Stomach (tissue), 8 donors: ENCODE measurements at regions not wholly inside any gene's neighbourhood (a gene's known extent, or its start where the extent isn't known, plus 50 kb on each side); places are given as distances from the start of the nearest gene placed in this dataset.

Experiments used
- DNase-seq, 2 donors: peaks; one replicate each; pipeline versions ENCODE4 v3.0.0 to v3.0.0-alpha.2; 2013 to 2019
- H3K27ac ChIP-seq, 5 donors: fragments of 200-600 bp in 4 of 5; sonication (generic) in 4 of 5; one replicate each; pipeline ENCODE4 v1.5.1; 2013 to 2019; ENCODE audit warnings: mild to moderate bottlenecking in 1 of 5, moderate library complexity in 1 of 5
- H3K27me3 ChIP-seq, 3 donors: fragments of 200-600 bp; sonication (generic); one replicate each; pipeline ENCODE4 v1.5.1; 2017 to 2019; ENCODE audit warnings: mixed run types in 1 of 3
- H3K36me3 ChIP-seq, 4 donors: fragments of 200-600 bp; sonication (generic); 1 replicate in 3 of 4; 2 replicates in 1 of 4; pipeline ENCODE4 v1.5.1; 2016 to 2019
- H3K4me1 ChIP-seq, 4 donors: fragments of 200-600 bp; sonication (generic); one replicate each; pipeline ENCODE4 v1.5.1; 2016 to 2019
- H3K4me3 ChIP-seq, 4 donors: fragments of 200-600 bp; sonication (generic) in 3 of 4; one replicate each; pipeline ENCODE4 v1.5.1; 2016 to 2019; ENCODE audit warnings: mild to moderate bottlenecking in 1 of 4
- H3K9me3 ChIP-seq, 4 donors: fragments of 200-600 bp; sonication (generic); one replicate each; pipeline ENCODE4 v1.5.1; 2016 to 2019
- EP300 ChIP-seq: sonication (generic); formaldehyde crosslinking; IDR thresholded peaks from one replicate; pipeline ENCODE4 v1.6.1; 2017; ENCODE audit warnings: antibody characterized with exemption
- POLR2A ChIP-seq, 4 donors: fragments of 450-650 bp; IDR thresholded peaks; one replicate each; pipeline ENCODE4 v1.6.1; 2016; ENCODE audit warnings: antibody characterized with exemption in 4 of 4, control low read depth in 2 of 4, mild to moderate bottlenecking in 1 of 4, moderate library complexity in 1 of 4
- POLR2AphosphoS5 ChIP-seq, 3 donors: sonication (generic); formaldehyde crosslinking; IDR thresholded peaks; one replicate each; pipeline ENCODE4 v1.6.1; 2016; ENCODE audit warnings: antibody characterized with exemption in 3 of 3
- WGBS, 5 donors: extraction: QIAGEN DNeasy Blood & Tissue Kit in 3 of 5; methylation state at CpG; one replicate each; pipeline versions ENCODE4 v1.1.5 to v1.1.7; 2013 to 2018; 5-methylcytosine and 5-hydroxymethylcytosine counted together
- intact Hi-C: fragments of 100-400 bp; cut with DNase I; formaldehyde crosslinking; loops from one replicate; pipeline ENCODE4 v1.15.1; 2023; ENCODE audit warnings: low total_unique reads
- TF ChIP-seq, protein P1 (sequence below), 7 experiments: fragments of 450-650 bp in 4 of 7; fragments of 200-600 bp in 3 of 7; sonication (generic) in 3 of 7; IDR thresholded peaks; one replicate each; pipeline ENCODE4 v1.5.1; 2016 to 2019; ENCODE audit warnings: antibody characterized with exemption in 7 of 7, control low read depth in 2 of 7, mild to moderate bottlenecking in 1 of 7
- donor health status: healthy with polysubstance abuse.
- donor health status: Bipolar disorder and iron deficiency.
- donor health status: healthy.

GRCh38 chrX:87736576-87736975 is 219.0 kb downstream of the KLHL4 start:
- WGBS, 5 donors, result 59 to 85% (median 79%) methylated on average over 2 of the region's 2 CpGs
- H3K27ac ChIP-seq, result no peak overlapping the region
- intact Hi-C loops, result no loop called here
- H3K36me3 ChIP-seq, result no peaks in the 10 kb centered on the region
- no peaks in the 10 kb centered on the region for H3K27me3 ChIP-seq
- TF ChIP-seq POLR2AphosphoS5 (IDR thresholded peaks at IDR 0.05), result no peak
- TF ChIP-seq POLR2A (IDR thresholded peaks at IDR 0.05), result no peak
- no peak for TF ChIP-seq EP300
- DNase-seq, result no peak
- no peaks in the 10 kb centered on the region for H3K4me1 ChIP-seq
- H3K9me3 ChIP-seq, result no peaks in the 10 kb centered on the region
- no peak overlapping the region for H3K4me3 ChIP-seq

DNA sequence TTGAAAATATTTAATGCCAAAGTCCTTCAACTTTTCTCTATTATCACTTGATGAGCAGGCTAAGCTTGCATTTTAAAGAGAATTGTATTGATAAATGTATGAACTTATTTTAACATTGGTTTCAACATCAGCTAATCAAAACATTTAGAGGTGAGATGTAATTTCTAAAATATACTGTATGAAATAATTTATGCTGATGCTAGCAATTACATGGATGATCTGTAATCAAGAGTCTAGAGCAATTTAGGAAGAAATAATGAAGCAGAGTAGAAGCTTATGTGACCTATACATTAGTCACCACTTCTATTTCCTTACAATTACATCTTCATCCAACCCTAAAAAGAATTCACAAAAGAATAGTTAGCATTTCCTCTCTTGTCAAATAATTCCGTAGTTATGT is 226.8 kb downstream of the KLHL4 start:
- Histone ChIP-seq H3K27ac (no peak overlapping the region), H3K9me3 (no peaks in the 10 kb centered on the region), H3K4me3 (no peak overlapping the region), H3K36me3 (no peaks in the 10 kb centered on the region), H3K4me1 (no peaks in the 10 kb centered on the region), H3K27me3 (no peaks in the 10 kb centered on the region)
- TF ChIP-seq, protein P1, sequence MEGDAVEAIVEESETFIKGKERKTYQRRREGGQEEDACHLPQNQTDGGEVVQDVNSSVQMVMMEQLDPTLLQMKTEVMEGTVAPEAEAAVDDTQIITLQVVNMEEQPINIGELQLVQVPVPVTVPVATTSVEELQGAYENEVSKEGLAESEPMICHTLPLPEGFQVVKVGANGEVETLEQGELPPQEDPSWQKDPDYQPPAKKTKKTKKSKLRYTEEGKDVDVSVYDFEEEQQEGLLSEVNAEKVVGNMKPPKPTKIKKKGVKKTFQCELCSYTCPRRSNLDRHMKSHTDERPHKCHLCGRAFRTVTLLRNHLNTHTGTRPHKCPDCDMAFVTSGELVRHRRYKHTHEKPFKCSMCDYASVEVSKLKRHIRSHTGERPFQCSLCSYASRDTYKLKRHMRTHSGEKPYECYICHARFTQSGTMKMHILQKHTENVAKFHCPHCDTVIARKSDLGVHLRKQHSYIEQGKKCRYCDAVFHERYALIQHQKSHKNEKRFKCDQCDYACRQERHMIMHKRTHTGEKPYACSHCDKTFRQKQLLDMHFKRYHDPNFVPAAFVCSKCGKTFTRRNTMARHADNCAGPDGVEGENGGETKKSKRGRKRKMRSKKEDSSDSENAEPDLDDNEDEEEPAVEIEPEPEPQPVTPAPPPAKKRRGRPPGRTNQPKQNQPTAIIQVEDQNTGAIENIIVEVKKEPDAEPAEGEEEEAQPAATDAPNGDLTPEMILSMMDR (IDR thresholded peaks at IDR 0.05), result no peak
- TF ChIP-seq POLR2AphosphoS5 (IDR thresholded peaks at IDR 0.05), result no peak
- TF ChIP-seq EP300, result no peak
- intact Hi-C loops, result no loop called here
- 59 to 86% (median 75%) methylated on average over 1 of the region's 1 CpG for WGBS, 5 donors
- no peak for DNase-seq

DNA sequence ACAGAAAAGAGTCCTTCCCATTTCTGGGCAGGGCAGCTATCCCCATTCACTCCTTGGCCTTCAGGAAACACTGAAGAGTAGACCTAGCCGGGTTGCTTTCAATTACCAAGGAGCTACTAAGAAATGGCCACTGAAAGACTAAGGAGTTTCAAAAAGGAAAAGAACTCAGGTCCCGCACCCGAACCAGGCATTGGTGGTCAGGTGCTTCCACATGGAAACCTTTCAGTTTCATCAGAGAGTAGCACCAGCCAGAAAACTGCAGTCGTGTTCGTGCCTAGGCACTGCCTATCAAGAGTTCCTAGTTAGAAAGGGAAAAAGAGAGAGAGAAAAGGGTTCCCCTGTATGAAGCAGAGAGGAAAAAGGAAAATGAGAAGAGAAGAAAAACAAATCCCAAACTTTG is 237.9 kb downstream of the KLHL4 start:
- DNase-seq, result no peak
- TF ChIP-seq POLR2AphosphoS5 (IDR thresholded peaks at IDR 0.05), result no peak
- no peak for TF ChIP-seq EP300
- TF ChIP-seq, protein P1 (IDR thresholded peaks at IDR 0.05), result no peak
- no peak for TF ChIP-seq POLR2A (IDR thresholded peaks at IDR 0.05)
- H3K36me3 ChIP-seq, result no peaks in the 10 kb centered on the region
- H3K4me1 ChIP-seq, result no peaks in the 10 kb centered on the region
- H3K4me3 ChIP-seq, result no peak overlapping the region
- 74 to 84% (median 76%) methylated on average over 5 of the region's 5 CpGs for WGBS, 5 donors
- no peaks in the 10 kb centered on the region for H3K27me3 ChIP-seq
- H3K27ac ChIP-seq, result no peak overlapping the region
- peaks cover 0 to 15% (median 6%) of the 10 kb centered on the region in 4 donors for H3K9me3 ChIP-seq
- intact Hi-C loops, result no loop called here

GRCh38 chrX:87788976-87789375 is 271.4 kb downstream of the KLHL4 start:
- peaks cover 0 to 25% (median 7%) of the 10 kb centered on the region in 4 donors for H3K9me3 ChIP-seq
- DNase-seq, result no peak
- H3K27ac ChIP-seq, result no peak overlapping the region
- intact Hi-C loops, result no loop called here
- H3K4me3 ChIP-seq, result no peak overlapping the region
- no peaks in the 10 kb centered on the region for H3K27me3 ChIP-seq
- H3K4me1 ChIP-seq, result no peaks in the 10 kb centered on the region
- H3K36me3 ChIP-seq, result no peaks in the 10 kb centered on the region
- TF ChIP-seq POLR2A (IDR thresholded peaks at IDR 0.05) (no peak), POLR2AphosphoS5 (IDR thresholded peaks at IDR 0.05) (no peak), EP300 (no peak)
- TF ChIP-seq, protein P1 (IDR thresholded peaks at IDR 0.05), result no peak

DNA sequence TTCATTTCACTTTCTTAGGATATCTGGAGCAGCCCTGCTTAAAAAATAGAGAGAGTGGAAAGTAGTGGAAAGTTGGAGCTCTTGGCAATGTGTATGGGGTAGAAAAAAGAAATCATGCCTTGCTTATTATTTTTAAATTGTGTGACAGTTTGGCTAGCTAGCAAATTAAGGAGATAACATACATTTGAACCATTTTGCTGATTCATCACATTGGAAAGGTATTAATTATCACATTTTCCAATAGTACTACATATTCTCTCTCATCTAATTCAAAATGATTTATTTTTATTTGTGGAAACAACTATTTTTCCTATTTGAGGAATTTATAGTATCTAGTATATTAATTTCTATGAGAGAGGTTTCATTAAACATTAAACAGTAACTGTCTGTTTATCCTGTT is 280.4 kb downstream of the KLHL4 start:
- intact Hi-C loops, result no loop called here
- no peak for DNase-seq
- Histone ChIP-seq H3K27me3 (peaks cover 0 to 3% (median 0%) of the 10 kb centered on the region in 3 donors), H3K27ac (no peak overlapping the region), H3K9me3 (no peaks in the 10 kb centered on the region), H3K4me3 (no peak overlapping the region), H3K4me1 (no peaks in the 10 kb centered on the region), H3K36me3 (no peaks in the 10 kb centered on the region)
- TF ChIP-seq, protein P1 (IDR thresholded peaks at IDR 0.05), result no peak
